NCI-H82 treated with DMSO at 0.1 percent for 48 hours (cell line): ENCODE measurements at regions not wholly inside any gene's neighbourhood (a gene's known extent, or its start where the extent isn't known, plus 50 kb on each side); places are given as distances from the start of the nearest gene placed in this dataset.

Experiments used
- DNase-seq: peaks from one replicate; lab custom pipeline; 2025; ENCODE audit not compliant: unreplicated experiment; lab: John Stamatoyannopoulos, UW

GRCh38 chr5:63727583-63727982, 234.7 kb downstream of the HTR1A start:
- DNase-seq: no peak

DNA sequence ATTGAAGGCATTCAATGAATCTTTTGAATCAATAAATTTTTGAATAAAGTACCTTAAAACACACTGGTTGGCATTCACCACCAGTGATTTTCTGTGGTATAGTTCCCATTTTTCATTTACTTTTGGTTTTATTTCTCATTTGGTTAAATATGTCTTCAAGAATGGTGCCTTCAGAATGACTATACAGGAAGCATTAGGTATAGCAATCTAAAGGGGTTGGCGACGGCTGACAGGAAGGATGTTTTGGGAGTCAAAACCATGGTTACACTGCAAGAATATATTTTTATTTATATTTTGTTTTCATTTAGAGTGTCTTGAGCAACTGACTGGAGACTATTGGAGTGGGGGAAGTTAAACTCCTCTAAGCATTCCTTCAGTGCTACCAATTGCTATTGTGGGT, 235.7 kb downstream of the HTR1A start:
- no peak for DNase-seq

GRCh38 chr5:63719147-63719546, 243.1 kb downstream of the HTR1A start:
- no peak for DNase-seq

GRCh38 chr5:63700241-63700640, 262.0 kb downstream of the HTR1A start:
- no peak for DNase-seq

- no peak for DNase-seq
Observed at GRCh38 chr5:63697811-63698210, 264.4 kb downstream of the HTR1A start.

GRCh38 chr5:63690546-63690945, 271.7 kb downstream of the HTR1A start:
- DNase-seq: no peak

- no peak for DNase-seq
Observed at GRCh38 chr5:63687854-63688516, 274.3 kb downstream of the HTR1A start.

GRCh38 chr5:63686938-63687337, 275.3 kb downstream of the HTR1A start:
- DNase-seq: no peak

DNA sequence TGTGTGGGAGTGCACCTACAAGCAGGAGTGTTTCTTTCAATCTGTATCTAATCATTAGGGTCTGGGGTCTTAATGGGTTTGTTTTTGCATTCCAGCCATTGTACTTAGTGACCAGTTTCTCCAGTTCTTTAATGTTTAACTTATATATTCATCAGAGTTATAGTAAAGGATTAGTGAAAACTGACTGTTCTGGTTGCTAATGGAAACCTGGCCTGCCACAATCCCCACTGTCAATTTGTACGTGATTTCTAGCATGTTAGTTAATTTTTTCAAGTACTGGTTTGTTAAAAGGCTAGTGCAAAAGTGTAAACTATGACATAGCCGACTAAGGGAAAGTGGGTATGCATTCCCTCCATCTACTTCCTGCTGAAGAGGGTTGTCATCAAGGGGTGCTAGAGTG, 276.1 kb downstream of the HTR1A start:
- DNase-seq: no peak

DNA sequence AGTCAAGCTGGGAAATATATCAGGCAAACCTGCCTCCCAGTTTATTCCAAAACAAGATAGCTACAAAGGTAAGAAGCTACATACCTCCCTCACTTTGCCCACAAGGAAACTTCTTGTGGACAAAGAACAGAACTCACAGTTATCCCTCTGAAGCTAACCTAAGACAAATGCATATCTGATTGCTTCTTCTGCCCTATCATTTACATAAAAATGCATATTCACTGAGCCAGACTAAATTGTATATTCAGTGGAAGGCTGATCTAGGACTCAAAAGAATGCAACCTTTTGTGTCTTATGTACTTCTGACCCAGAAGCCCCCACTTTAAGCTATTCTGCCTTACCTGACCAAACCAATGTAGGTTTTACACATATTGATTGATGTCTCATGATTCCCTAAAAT, 276.8 kb downstream of the HTR1A start:
- no peak for DNase-seq

GRCh38 chr5:63674881-63675280, 287.4 kb downstream of the HTR1A start:
- DNase-seq: no peak

GRCh38 chr5:63655043-63655442, 307.2 kb downstream of the HTR1A start:
- DNase-seq: no peak

- no peak for DNase-seq
Observed at GRCh38 chr5:63650581-63650980, 311.7 kb downstream of the HTR1A start.

DNA sequence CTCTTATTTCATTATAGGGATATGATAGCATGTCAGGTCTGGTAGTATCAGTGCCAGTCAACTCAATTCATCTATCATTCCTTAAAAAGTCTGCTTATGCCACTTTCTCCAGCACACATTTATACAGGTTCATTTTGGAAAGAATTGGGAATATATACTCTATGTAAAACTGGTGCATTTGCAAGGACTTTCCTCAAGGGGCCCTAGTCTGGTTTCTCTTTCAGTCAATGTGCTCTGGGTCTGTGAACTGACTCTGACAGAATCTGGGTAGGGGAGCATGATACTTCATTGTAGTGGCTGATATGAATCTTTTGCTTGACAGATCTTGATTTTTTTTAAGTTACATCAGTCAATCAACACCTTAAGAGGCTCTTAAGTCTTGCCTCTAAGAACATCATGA, 313.9 kb downstream of the HTR1A start:
- no peak for DNase-seq

DNA sequence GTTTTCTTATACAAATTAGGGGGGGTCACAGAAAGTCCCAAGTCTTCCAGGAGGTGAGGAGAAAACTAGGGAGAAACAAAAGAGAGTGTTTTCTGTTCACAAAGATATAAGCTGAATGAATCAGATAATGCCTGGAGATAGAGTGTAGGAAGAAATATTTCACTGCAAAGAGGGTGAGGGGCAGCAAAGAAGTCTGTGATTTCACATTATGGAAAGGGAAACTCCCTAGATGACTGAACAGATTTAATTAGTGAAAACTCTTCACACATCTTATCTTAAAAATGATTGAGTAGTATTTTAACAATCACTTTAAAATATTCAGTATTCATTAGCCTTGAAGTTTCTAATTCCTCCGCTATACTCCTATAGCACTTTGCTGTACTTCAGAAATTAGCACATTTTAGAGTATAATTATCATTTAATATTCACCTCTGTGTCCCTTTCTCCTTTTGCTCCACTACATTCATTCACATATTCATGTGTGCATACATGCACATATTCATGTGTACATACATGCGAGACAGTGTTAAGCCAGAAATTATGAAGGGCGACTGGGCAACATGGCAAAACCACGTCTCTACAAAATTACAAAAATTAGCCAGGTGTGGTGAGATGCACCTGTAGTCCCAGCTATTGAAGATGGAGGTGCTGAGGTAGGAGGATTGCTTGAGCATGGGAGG, 332.2 kb downstream of the HTR1A start:
- no peak for DNase-seq

GRCh38 chr5:63613442-63613841, 348.8 kb downstream of the HTR1A start:
- no peak for DNase-seq

- DNase-seq: no peak
Observed at GRCh38 chr5:63603996-63604395, 358.2 kb downstream of the HTR1A start.

DNA sequence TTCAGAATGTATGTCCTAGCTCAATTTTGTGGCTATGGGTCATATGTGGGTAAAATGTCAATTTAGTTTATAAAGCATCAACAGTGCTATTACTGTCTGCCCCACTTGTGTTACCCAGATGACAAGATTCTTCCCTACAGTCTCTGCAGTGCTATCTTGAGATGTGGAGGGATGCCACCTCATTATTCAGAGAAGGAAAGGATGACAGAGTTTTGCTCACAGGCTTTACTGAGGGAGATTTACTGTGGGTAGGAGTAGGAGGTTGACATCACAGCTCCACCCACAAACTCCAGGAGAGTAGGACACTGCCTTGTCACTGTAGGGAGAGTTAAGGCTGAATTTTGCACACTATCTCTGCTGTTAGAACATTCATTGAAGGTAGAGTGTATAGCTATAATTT, 359.3 kb downstream of the HTR1A start:
- no peak for DNase-seq

GRCh38 chr5:63596254-63596653, 366.0 kb downstream of the HTR1A start:
- DNase-seq: no peak

DNA sequence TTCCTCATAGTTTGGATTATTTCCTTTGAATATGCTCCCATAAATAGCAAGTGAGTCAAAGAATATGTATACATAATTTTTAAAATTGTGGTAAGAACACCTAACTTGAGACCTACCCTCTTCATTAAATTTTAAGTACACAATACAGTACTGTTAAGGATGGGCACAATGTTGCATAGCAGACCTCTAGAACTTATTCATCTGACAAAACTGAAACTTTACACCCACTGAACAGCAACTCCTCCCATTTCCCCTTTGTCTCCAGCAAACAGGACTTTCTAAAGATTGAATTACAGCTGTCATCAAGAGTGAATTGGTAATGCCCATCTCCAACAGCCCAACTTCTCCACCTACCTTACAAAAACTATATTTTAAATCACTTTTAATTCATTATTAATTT, 388.9 kb downstream of the HTR1A start:
- DNase-seq: no peak

DNA sequence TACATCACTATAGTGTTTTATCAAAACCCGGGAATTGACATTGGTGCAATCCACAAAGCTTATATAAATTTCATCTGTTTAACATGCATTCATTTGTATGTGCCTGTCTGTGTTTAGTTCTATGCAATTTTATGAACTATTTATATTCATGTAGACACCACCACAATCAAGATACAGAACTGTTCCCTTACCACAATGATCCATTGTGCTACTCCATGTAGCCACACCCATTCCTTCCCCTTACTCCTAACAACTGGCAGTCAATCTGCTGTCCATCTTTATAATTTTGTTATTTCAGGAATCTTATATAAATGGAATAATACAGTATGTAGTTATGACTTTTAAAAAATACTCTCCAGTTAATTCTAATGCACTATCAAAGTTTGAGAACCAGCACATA, 389.5 kb downstream of the HTR1A start:
- DNase-seq: no peak

GRCh38 chr5:63570752-63571151, 391.5 kb downstream of the HTR1A start:
- no peak for DNase-seq

DNA sequence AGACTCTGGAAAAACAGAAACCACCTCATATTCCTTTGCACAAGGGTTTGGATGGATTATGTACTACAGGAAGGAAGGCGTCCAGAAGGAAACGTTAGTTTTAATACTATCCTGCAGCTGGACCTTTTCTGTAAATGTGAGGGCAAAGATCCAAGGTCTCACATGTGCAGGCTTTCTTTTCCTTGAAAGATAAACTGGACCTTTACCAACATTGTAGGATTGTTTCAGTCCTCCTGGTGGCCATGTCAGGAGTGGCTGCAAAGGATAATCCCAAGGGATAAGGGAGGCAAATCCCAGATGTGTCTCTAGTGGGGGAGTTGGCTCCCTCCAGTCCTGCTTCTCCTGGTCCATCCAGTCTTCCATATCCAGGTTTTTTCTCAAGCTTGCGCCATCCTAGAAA, 397.5 kb downstream of the HTR1A start:
- no peak for DNase-seq
